Right lobe of liver (tissue), 4 donors: ENCODE measurements at regions not wholly inside any gene's neighbourhood (a gene's known extent, or its start where the extent isn't known, plus 50 kb on each side); places are given as distances from the start of the nearest gene placed in this dataset.

ENCODE experiments used
- POLR2A ChIP-seq: fragments of 450-650 bp; IDR thresholded peaks from one replicate; pipeline ENCODE4 v1.6.1; 2017; ENCODE audit warnings: antibody characterized with exemption, mild to moderate bottlenecking
- TF ChIP-seq, protein P1 (sequence below), 4 donors: fragments of 200-600 bp in 3 of 4; fragments of 450-650 bp in 1 of 4; IDR thresholded peaks; one replicate each; pipeline versions ENCODE4 v1.5.1 to v1.8.0; 2016 to 2022; ENCODE audit warnings: antibody characterized with exemption in 4 of 4, mild to moderate bottlenecking in 2 of 4
- donor health status: DM: no; HTN: no; CAD: no.
- donor health status: DM: no; HTN: no; CAD: no.
- donor health status: DM: no; HTN: yes; CAD: no.

DNA sequence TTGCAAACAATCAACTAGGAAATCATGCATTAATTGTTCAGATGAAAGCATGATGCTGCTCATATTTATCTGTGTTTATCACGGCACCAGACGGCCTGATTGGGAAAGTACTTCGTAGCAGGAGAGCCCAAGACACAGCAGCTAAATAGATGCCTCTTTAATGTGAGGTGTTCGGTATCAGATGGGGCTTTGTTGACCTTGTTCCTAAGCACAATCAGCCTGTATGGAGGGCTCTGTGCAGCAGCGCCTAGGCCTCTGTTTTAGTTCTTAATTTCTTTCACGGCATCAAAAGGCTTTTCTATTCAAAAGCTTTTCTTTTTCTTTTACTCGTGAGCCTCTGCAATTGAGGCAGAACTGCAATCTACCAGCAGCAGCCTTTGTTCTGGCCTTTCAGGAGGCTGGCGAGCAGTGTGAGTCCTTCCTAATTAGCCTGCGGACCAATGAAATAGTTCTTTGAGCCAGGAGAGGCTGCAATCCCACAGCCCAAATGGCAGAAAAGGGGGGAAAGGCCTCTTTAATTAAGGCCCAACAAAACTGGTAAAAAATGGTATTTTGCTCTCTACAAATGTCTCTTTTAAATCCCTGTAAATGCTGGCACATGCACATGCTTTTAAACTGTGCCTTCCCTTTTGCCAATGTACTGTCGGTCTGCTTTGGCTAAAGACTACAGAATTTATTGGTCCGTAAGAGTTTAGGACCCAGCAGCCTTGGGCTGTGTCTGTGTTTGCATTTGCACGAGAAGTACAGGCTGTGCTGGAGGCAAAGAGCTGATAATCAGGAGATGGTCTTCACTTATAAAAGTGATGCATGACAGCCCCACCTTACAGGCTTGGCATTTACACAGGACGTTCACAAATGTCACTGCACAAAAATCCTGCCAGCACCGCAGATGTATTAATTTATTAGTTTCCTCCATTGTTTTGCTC is 159.6 kb downstream of the RND3 start:
- TF ChIP-seq, protein P1, sequence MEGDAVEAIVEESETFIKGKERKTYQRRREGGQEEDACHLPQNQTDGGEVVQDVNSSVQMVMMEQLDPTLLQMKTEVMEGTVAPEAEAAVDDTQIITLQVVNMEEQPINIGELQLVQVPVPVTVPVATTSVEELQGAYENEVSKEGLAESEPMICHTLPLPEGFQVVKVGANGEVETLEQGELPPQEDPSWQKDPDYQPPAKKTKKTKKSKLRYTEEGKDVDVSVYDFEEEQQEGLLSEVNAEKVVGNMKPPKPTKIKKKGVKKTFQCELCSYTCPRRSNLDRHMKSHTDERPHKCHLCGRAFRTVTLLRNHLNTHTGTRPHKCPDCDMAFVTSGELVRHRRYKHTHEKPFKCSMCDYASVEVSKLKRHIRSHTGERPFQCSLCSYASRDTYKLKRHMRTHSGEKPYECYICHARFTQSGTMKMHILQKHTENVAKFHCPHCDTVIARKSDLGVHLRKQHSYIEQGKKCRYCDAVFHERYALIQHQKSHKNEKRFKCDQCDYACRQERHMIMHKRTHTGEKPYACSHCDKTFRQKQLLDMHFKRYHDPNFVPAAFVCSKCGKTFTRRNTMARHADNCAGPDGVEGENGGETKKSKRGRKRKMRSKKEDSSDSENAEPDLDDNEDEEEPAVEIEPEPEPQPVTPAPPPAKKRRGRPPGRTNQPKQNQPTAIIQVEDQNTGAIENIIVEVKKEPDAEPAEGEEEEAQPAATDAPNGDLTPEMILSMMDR (IDR thresholded peaks at IDR 0.05), result no peak
- TF ChIP-seq POLR2A, result no peak
